Mesendoderm (in vitro differentiated cells): ENCODE measurements at regions not wholly inside any gene's neighbourhood (a gene's known extent, or its start where the extent isn't known, plus 50 kb on each side); places are given as distances from the start of the nearest gene placed in this dataset.
A peak's percentile ranks its signal among the peaks of the same experiment; 100 is the strongest.

Source experiments
- DNase-seq: peaks from one replicate; pipeline ENCODE4 v3.0.0; 2013
- H2AK5ac ChIP-seq: 2 replicates; pipeline ENCODE4 v1.6.1; 2013; ENCODE audit warnings: low read length, inconsistent platforms
- H2BK120ac ChIP-seq: 2 replicates; pipeline ENCODE4 v1.6.1; 2013; ENCODE audit warnings: low read depth, mild to moderate bottlenecking, low read length, moderate library complexity, mixed read lengths
- H2BK15ac ChIP-seq: replicated peaks from 2 replicates; pipeline ENCODE4 v1.6.1; 2013; ENCODE audit warnings: low read depth, mild to moderate bottlenecking, moderate library complexity
- H2BK5ac ChIP-seq: 2 replicates; pipeline ENCODE4 v1.6.1; 2013; ENCODE audit warnings: low read length, inconsistent platforms
- H3K18ac ChIP-seq: 2 replicates; pipeline ENCODE4 v1.6.1; 2013; ENCODE audit warnings: mild to moderate bottlenecking, low read length, mixed read lengths
- H3K23ac ChIP-seq: one replicate; pipeline ENCODE4 v1.6.1; 2013; ENCODE audit warnings: low read length
- H3K27ac ChIP-seq: 2 replicates; pipeline ENCODE4 v1.5.1; 2013; ENCODE audit warnings: low read depth, mild to moderate bottlenecking, inconsistent platforms, low read length, moderate library complexity
- H3K27me3 ChIP-seq: 2 replicates; pipeline ENCODE4 v1.6.1; 2013; ENCODE audit warnings: low read length, control low read depth, mild to moderate bottlenecking, inconsistent platforms; ENCODE audit not compliant: insufficient read depth, poor library complexity
- H3K36me3 ChIP-seq: 2 replicates; pipeline ENCODE4 v1.6.1; 2013; ENCODE audit warnings: low read length, inconsistent platforms; ENCODE audit not compliant: control insufficient read depth, insufficient read depth
- H3K4ac ChIP-seq: one replicate; pipeline ENCODE4 v1.6.1; 2013; ENCODE audit warnings: low read depth, mild to moderate bottlenecking, low read length, moderate library complexity
- H3K4me1 ChIP-seq: 2 replicates; pipeline ENCODE4 v1.6.1; 2013; ENCODE audit warnings: low read depth, low read length, inconsistent platforms; ENCODE audit not compliant: control insufficient read depth
- H3K4me2 ChIP-seq: 2 replicates; pipeline ENCODE4 v1.6.1; 2013; ENCODE audit warnings: low read length
- H3K4me3 ChIP-seq: 2 replicates; pipeline ENCODE4 v1.5.1; 2013; ENCODE audit warnings: mild to moderate bottlenecking, low read length
- H3K56ac ChIP-seq: one replicate; pipeline ENCODE4 v1.6.1; 2013; ENCODE audit warnings: low read length
- H3K79me1 ChIP-seq: 2 replicates; pipeline ENCODE4 v1.6.1; 2013; ENCODE audit warnings: low read length, inconsistent platforms
- H3K79me2 ChIP-seq: 2 replicates; pipeline ENCODE4 v1.6.1; 2013; ENCODE audit warnings: mild to moderate bottlenecking, low read length; ENCODE audit not compliant: control insufficient read depth, insufficient read depth
- H3K9ac ChIP-seq: 2 replicates; pipeline ENCODE4 v1.6.1; 2013; ENCODE audit warnings: low read length, inconsistent platforms
- H4K5ac ChIP-seq: one replicate; pipeline ENCODE4 v1.6.1; 2013; ENCODE audit warnings: low read length
- H4K8ac ChIP-seq: one replicate; pipeline ENCODE4 v1.6.1; 2013; ENCODE audit warnings: low read depth, mild to moderate bottlenecking, control low read depth, low read length, moderate library complexity
- WGBS: extraction: QIAGEN DNeasy Blood & Tissue Kit; methylation state at CpG from one replicate; pipeline ENCODE4 v1.1.7; 2013; ENCODE audit warnings: low lambda C conversion rate, missing lambda C conversion rate; ENCODE audit not compliant: insufficient coverage; ENCODE audit errors: extremely low coverage; 5-methylcytosine and 5-hydroxymethylcytosine counted together

DNA sequence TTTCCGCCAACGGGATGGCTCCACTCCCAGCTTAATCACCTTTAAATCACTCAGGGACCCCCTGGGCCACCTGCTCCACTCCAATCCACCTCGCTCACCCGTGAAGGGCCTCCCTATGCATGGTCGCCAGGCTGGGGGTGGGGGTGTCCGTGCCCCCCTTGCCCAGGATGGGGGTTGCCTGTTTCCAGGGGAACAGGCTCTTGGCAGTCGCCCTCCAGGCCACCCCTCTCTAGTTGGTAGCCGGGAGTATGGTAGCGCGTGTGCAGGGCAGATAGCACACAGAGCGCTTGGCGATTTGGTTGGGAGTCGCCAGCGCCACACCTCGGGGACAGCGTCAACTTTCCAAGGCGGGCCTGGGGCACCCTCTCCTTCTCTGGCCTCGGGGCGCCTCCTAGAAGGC lies 134.9 kb upstream of the ZNF92 start:
- no peak overlapping the region for H3K4ac ChIP-seq
- no peaks in the 10 kb centered on the region for H3K36me3 ChIP-seq
- H3K18ac ChIP-seq = no peak overlapping the region
- H2BK5ac ChIP-seq = no peak overlapping the region
- H4K8ac ChIP-seq = no peak overlapping the region
- no peak overlapping the region for H4K5ac ChIP-seq
- H3K9ac ChIP-seq = no peak overlapping the region
- H3K56ac ChIP-seq = no peak overlapping the region
- H3K79me1 ChIP-seq = no peaks in the 10 kb centered on the region
- no peak overlapping the region for H2BK15ac ChIP-seq
- no peak overlapping the region for H3K23ac ChIP-seq
- no peak overlapping the region for H2AK5ac ChIP-seq
- no peak overlapping the region for H3K27ac ChIP-seq
- no peaks in the 10 kb centered on the region for H3K79me2 ChIP-seq
- no peaks in the 10 kb centered on the region for H3K27me3 ChIP-seq
- no peak overlapping the region for H3K4me2 ChIP-seq
- H2BK120ac ChIP-seq = no peak overlapping the region
- peaks cover 5% of the 10 kb centered on the region for H3K4me1 ChIP-seq
- no peak for DNase-seq
- H3K4me3 ChIP-seq = no peak overlapping the region
- no CpG with 5 or more reads among the region's 19 CpGs for WGBS

DNA sequence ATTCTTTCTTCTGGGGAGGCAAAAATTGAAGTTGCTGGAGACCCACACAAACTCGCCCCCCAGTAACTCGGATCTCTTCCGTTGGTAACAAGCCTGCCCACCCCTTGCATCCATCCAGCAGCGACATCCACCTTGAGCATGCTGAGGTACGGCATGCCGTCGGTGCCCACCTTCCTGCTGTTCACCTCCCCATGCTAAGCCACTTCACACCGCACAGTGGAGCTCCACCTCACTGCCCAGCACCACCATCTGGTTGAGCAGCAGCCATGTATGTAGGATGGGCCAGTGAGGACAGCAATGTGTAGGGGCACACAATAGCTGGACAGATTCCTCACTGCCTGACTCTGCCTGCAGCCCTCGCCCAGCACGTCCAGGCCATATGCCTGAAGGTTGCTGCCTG lies 138.1 kb upstream of the ZNF92 start:
- no peaks in the 10 kb centered on the region for H3K36me3 ChIP-seq
- H3K79me1 ChIP-seq = no peaks in the 10 kb centered on the region
- no peak overlapping the region for H3K27ac ChIP-seq
- H3K4me2 ChIP-seq = no peak overlapping the region
- no peak overlapping the region for H4K8ac ChIP-seq
- no CpG with 5 or more reads among the region's 10 CpGs for WGBS
- H4K5ac ChIP-seq = no peak overlapping the region
- no peak overlapping the region for H3K4ac ChIP-seq
- H3K18ac ChIP-seq = no peak overlapping the region
- H2BK5ac ChIP-seq = peak overlapping the region; percentile 1
- H2AK5ac ChIP-seq = peak overlapping the region; percentile 65
- H3K79me2 ChIP-seq = no peaks in the 10 kb centered on the region
- no peak overlapping the region for H3K23ac ChIP-seq
- peak overlapping the region; percentile 44 for H3K56ac ChIP-seq
- H2BK120ac ChIP-seq = no peak overlapping the region
- DNase-seq = no peak
- H3K4me3 ChIP-seq = no peak overlapping the region
- H3K9ac ChIP-seq = no peak overlapping the region
- peaks cover 15% of the 10 kb centered on the region for H3K4me1 ChIP-seq
- no peaks in the 10 kb centered on the region for H3K27me3 ChIP-seq
- H2BK15ac ChIP-seq = no peak overlapping the region

DNA sequence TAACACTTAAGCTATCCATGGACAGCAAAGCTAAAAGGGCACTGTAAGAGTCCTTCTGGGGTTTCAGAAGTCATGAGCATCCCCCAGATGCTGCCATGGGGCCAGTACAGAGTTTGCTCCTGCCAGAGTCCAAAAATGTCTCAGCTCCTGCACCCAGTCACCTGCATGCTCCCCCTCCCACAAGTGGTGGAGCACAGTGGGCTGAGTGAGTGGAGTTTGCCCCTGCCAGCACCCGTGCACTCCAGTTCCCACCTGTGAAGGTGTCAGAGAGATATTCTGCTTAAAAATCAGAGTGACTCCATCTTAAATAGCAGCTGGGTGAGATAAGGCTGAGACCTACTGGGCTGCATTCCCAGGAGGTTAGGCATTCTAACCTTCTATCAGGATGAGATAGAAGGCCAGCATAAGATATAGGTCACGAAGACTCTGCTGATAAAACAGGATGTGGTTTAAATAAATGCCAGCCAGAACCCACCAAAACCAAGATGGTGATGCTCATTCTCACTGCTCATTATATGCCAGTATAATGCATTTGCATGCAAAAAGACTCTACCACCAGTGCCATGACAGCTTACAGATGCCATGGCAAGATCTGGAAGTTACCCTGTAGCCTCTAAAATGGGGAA lies 140.1 kb upstream of the ZNF92 start:
- no peak overlapping the region for H3K4ac ChIP-seq
- H3K79me1 ChIP-seq = no peaks in the 10 kb centered on the region
- H3K23ac ChIP-seq = no peak overlapping the region
- no peak overlapping the region for H3K4me3 ChIP-seq
- peak overlapping the region; percentile 65 for H2BK5ac ChIP-seq
- no peaks in the 10 kb centered on the region for H3K27me3 ChIP-seq
- H3K9ac ChIP-seq = no peak overlapping the region
- peaks cover 15% of the 10 kb centered on the region for H3K4me1 ChIP-seq
- H2AK5ac ChIP-seq = no peak overlapping the region
- H3K18ac ChIP-seq = no peak overlapping the region
- H2BK15ac ChIP-seq = no peak overlapping the region
- H3K36me3 ChIP-seq = no peaks in the 10 kb centered on the region
- peak; percentile 93 for DNase-seq
- H4K5ac ChIP-seq = no peak overlapping the region
- no peak overlapping the region for H3K27ac ChIP-seq
- WGBS = no CpG with 5 or more reads among the region's 2 CpGs
- peak overlapping the region; percentile 22 for H3K56ac ChIP-seq
- no peak overlapping the region for H4K8ac ChIP-seq
- H3K79me2 ChIP-seq = no peaks in the 10 kb centered on the region
- no peak overlapping the region for H3K4me2 ChIP-seq
- no peak overlapping the region for H2BK120ac ChIP-seq

DNA sequence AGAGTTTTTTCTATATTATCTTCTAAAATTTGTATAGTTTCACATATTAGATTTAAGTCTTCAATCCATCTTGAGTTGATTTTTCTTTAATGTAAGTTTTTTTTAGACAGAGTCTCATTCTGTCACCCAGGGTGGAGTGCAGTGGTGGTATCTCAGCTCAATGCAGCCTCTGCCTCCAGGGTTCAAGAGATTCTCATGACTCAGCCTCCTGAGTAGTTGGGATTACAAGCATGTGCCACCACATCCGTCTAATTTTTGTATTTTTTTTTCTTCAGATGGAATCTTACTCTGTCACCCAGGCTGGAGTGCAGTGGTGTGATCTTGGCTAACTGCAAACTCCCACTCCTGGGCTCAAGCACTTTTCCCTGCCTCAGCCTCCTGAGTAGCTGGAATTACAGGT lies 143.4 kb upstream of the ZNF92 start:
- H2BK120ac ChIP-seq = no peak overlapping the region
- H3K36me3 ChIP-seq = no peaks in the 10 kb centered on the region
- H3K4me2 ChIP-seq = no peak overlapping the region
- no peak overlapping the region for H4K8ac ChIP-seq
- H3K23ac ChIP-seq = no peak overlapping the region
- no peak overlapping the region for H3K56ac ChIP-seq
- H3K79me2 ChIP-seq = no peaks in the 10 kb centered on the region
- no peak overlapping the region for H2BK15ac ChIP-seq
- no peak for DNase-seq
- no peaks in the 10 kb centered on the region for H3K79me1 ChIP-seq
- no peak overlapping the region for H2AK5ac ChIP-seq
- no peak overlapping the region for H4K5ac ChIP-seq
- H3K18ac ChIP-seq = no peak overlapping the region
- no peak overlapping the region for H3K4me3 ChIP-seq
- peaks cover 15% of the 10 kb centered on the region for H3K4me1 ChIP-seq
- H3K9ac ChIP-seq = no peak overlapping the region
- WGBS = no CpG with 5 or more reads among the region's 1 CpG
- H2BK5ac ChIP-seq = no peak overlapping the region
- no peak overlapping the region for H3K27ac ChIP-seq
- H3K27me3 ChIP-seq = no peaks in the 10 kb centered on the region
- no peak overlapping the region for H3K4ac ChIP-seq

DNA sequence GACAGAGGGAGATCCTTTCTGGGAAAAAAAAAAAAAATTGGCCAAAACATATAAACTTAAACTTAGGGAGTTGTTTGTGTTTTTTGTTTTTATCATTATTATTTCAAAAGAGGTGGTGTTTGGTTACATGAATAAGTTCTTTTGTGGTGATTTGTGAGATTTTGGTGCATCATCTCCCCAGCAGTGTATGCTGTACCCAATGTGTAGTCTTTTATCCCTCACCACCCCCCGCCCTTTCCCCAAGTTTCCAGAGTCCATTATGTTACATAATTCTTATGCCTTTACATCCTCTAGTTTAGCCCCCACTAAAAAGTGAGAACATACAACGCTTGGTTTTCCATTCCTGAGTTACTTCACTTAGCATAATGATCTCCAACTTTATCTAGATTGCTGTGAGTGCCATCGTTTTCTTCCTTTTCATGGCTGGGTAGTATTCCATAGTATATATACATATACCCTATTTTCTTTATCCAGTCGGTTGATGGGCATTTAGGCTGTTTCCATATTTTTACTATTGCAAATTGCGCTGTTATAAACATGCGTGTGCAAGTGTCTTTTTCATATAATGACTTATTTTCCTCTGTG lies 148.1 kb upstream of the ZNF92 start:
- no peaks in the 10 kb centered on the region for H3K36me3 ChIP-seq
- H2BK120ac ChIP-seq = no peak overlapping the region
- no peak overlapping the region for H3K4ac ChIP-seq
- no peaks in the 10 kb centered on the region for H3K79me1 ChIP-seq
- H2BK5ac ChIP-seq = no peak overlapping the region
- no CpG with 5 or more reads among the region's 6 CpGs for WGBS
- no peak overlapping the region for H3K4me3 ChIP-seq
- H3K4me2 ChIP-seq = no peak overlapping the region
- H4K5ac ChIP-seq = no peak overlapping the region
- H3K56ac ChIP-seq = no peak overlapping the region
- H3K4me1 ChIP-seq = no peaks in the 10 kb centered on the region
- no peak overlapping the region for H3K23ac ChIP-seq
- no peak overlapping the region for H3K9ac ChIP-seq
- H3K27me3 ChIP-seq = no peaks in the 10 kb centered on the region
- no peak overlapping the region for H3K18ac ChIP-seq
- no peak for DNase-seq
- H2AK5ac ChIP-seq = no peak overlapping the region
- no peaks in the 10 kb centered on the region for H3K79me2 ChIP-seq
- no peak overlapping the region for H3K27ac ChIP-seq
- H4K8ac ChIP-seq = no peak overlapping the region
- H2BK15ac ChIP-seq = no peak overlapping the region

DNA sequence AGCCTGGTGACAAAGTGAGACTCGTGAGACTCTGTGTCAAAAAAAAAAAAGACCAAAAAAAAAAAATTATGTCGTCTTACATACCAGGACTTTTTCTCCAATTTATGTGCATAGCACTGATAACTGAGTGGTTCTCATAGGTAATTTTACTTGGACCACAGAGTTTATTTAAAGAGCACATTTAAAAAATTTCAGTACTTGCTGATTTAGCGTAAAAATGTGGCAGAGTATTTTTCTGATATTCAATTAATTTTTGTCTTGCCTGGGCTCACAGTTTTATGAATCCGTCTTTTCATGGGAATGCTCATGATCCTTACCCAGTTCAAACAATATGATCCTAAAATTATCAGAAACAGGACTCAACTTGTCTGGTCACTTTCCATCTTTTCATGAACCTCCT lies 151.0 kb upstream of the ZNF92 start:
- Histone ChIP-seq H3K4me2 (no peak overlapping the region), H2AK5ac (no peak overlapping the region)
- no CpG with 5 or more reads among the region's 4 CpGs for WGBS

More for the DNA sequence above, 151.0 kb upstream of the ZNF92 start:
- H3K18ac ChIP-seq = no peak overlapping the region
- H4K5ac ChIP-seq = no peak overlapping the region
- H2BK120ac ChIP-seq = no peak overlapping the region
- H3K36me3 ChIP-seq = no peaks in the 10 kb centered on the region
- no peak overlapping the region for H3K4me3 ChIP-seq
- H3K23ac ChIP-seq = no peak overlapping the region
- H4K8ac ChIP-seq = no peak overlapping the region
- no peak for DNase-seq
- no peaks in the 10 kb centered on the region for H3K79me1 ChIP-seq
- no peak overlapping the region for H3K56ac ChIP-seq
- no peaks in the 10 kb centered on the region for H3K4me1 ChIP-seq
- H3K79me2 ChIP-seq = no peaks in the 10 kb centered on the region
- no peak overlapping the region for H3K27ac ChIP-seq
- no peak overlapping the region for H3K4ac ChIP-seq
- no peak overlapping the region for H3K9ac ChIP-seq
- no peak overlapping the region for H2BK5ac ChIP-seq
- H2BK15ac ChIP-seq = no peak overlapping the region
- H3K27me3 ChIP-seq = no peaks in the 10 kb centered on the region
